ENCODE measurements at regions not wholly inside any gene's neighbourhood (a gene's known extent, or its start where the extent isn't known, plus 50 kb on each side); places are given as distances from the start of the nearest gene placed in this dataset.

DNA sequence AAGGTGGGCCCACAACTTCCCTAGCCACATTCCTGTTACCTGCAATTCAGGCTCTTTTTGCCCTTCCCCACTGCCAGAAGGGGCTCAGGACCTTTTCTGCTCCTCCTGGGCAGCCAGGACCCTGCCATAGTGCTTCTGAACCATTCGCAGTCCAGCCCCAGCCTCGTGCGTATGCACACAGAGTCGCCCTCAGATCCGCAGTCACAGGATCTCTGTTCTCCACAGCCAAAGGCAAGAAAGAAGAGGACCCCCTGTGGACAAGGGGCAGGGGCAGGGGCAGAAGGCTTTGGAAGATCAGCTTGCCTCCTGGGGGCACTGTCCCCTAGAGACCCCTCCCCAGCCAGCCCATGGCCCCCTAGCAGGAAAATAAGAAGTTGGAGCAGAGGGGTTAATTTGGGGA lies 82.8 kb downstream of the PCDH1 start (continued):
- TF ChIP-seq ATF2 (IDR thresholded peaks at IDR 0.05; ENCODE audit: low read length) (no peak), YY1 (IDR thresholded peaks at IDR 0.05; ENCODE audit: low read depth, low read length) (no peak), SAP30 (IDR thresholded peaks at IDR 0.05; ENCODE audit: insufficient read depth, insufficient replicate concordance, low read length) (no peak)

All from H1 (cell line).